ENCODE measurements at regions not wholly inside any gene's neighbourhood (a gene's known extent, or its start where the extent isn't known, plus 50 kb on each side); places are given as distances from the start of the nearest gene placed in this dataset.

DNA sequence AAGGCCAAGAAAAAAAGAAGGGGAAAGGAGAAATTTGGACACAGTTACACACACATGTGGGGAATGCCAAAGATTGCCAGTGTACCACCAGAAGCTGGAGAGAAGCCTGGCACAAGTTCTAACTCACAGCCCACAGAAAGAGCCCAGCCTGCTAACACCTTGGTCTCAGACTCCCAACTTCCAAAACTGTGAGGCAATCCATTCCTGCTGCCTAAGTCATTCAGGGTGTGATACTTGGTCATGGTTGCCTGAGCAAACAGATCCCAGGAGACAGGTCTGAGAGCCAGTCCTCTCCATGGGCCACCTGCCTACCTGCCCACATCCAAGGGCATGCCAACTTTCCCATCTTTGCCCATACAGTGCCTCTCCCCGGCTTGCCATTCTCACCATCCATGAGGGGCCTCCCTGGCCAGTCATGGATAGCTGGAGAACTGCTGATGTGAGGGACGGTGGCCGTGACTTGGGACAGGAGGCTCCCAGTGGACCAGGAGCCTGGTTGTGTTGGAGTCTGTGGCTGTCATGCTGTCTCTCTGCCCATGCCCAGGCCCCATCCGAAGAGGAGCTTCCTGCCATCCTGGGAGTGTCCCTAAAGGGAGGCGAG is 198.0 kb upstream of the RTL1 start:
- no peak for ATAC-seq

GRCh38 chr14:101102875-101103274 is 199.4 kb upstream of the RTL1 start:
- H3K4me1 Mint-ChIP-seq: peaks cover 12% of the 10 kb centered on the region; the same call in 2 of the 3 replicates
- peaks cover 27% of the 10 kb centered on the region for H3K9me3 Mint-ChIP-seq
- Histone ChIP-seq H3K27ac (ENCODE audit: low read depth) (no peak overlapping the region), H3K4me3 (no peak overlapping the region), H3K36me3 (ENCODE audit: insufficient read depth) (no peaks in the 10 kb centered on the region), H3K4me1 (ENCODE audit: insufficient read depth) (peaks cover 4% of the 10 kb centered on the region; the same call in 1 of the 2 replicates), H2AFZ (0 out of 2 replicates have a peak overlapping the region, but pooled peaks have one; percentile 32), H3K27me3 (ENCODE audit: insufficient read depth) (no peaks in the 10 kb centered on the region), H3K9me2 (ENCODE audit: insufficient read depth) (no peaks in the 10 kb centered on the region), H4K20me1 (replicated peaks; ENCODE audit: insufficient read depth) (no peaks in the 10 kb centered on the region), H3F3A (replicated peaks; ENCODE audit: low read depth) (no peaks in the 10 kb centered on the region), H3K79me2 (replicated peaks; ENCODE audit: insufficient read depth) (no peaks in the 10 kb centered on the region), H3K4me2 (no peak overlapping the region)
- H3K27me3 Mint-ChIP-seq (ENCODE audit: insufficient read depth, low read depth, poor library complexity): peaks cover 3% of the 10 kb centered on the region
- DNase-seq (ENCODE audit: low spot score) (no peak), ATAC-seq (peak; percentile 50)
- H3K36me3 Mint-ChIP-seq (ENCODE audit: low read depth): peaks cover 17% of the 10 kb centered on the region; the same call in 2 of the 3 replicates
- H3K27ac Mint-ChIP-seq: no peak overlapping the region
- no peak overlapping the region for H3K4me3 Mint-ChIP-seq
- TF ChIP-seq NANOG (IDR thresholded peaks at IDR 0.05; ENCODE audit: borderline replicate concordance): no peak
- TF ChIP-seq JUNB (IDR thresholded peaks at IDR 0.05; ENCODE audit: unreplicated experiment): no peak
- TF ChIP-seq ZNF331 (CRISPR knock-in tag; IDR thresholded peaks at IDR 0.05; ENCODE audit: low read depth): no peak
- TF ChIP-seq CTCF (conservative IDR thresholded peaks at IDR 0.05; ENCODE audit: low read depth in 2 of 2): no peak
- TF ChIP-seq CREB1 (CRISPR knock-in tag; IDR thresholded peaks at IDR 0.05; ENCODE audit: low read depth): no peak
- no peak for TF ChIP-seq EZH2phosphoT487 (IDR thresholded peaks at IDR 0.05; ENCODE audit: unreplicated experiment)
- no peak for TF ChIP-seq STAT1 (IDR thresholded peaks at IDR 0.05; ENCODE audit: unreplicated experiment)
- no peak for TF ChIP-seq ZNF114 (CRISPR knock-in tag; IDR thresholded peaks at IDR 0.05)
- TF ChIP-seq POLR2AphosphoS5 (IDR thresholded peaks at IDR 0.05; ENCODE audit: low read depth): no peak

More for the DNA sequence above, 198.0 kb upstream of the RTL1 start:
- DNase-seq (ENCODE audit: low spot score): no peak
- no peak overlapping the region for H3K27ac ChIP-seq (ENCODE audit: low read depth)
- no peaks in the 10 kb centered on the region for H3K9me2 ChIP-seq (ENCODE audit: insufficient read depth)
- H3K36me3 ChIP-seq (ENCODE audit: insufficient read depth): no peaks in the 10 kb centered on the region
- Mint-ChIP-seq H3K36me3 (ENCODE audit: low read depth) (peaks cover 17% of the 10 kb centered on the region; the same call in 2 of the 3 replicates), H3K27ac (no peak overlapping the region), H3K4me3 (no peak overlapping the region; the same call in 2 of the 3 replicates), H3K27me3 (ENCODE audit: insufficient read depth, low read depth, poor library complexity) (peaks cover 3% of the 10 kb centered on the region), H3K9me3 (peaks cover 25% of the 10 kb centered on the region), H3K4me1 (peaks cover 18% of the 10 kb centered on the region; the same call in 2 of the 3 replicates)
- no peaks in the 10 kb centered on the region for H4K20me1 ChIP-seq (replicated peaks; ENCODE audit: insufficient read depth)
- no peaks in the 10 kb centered on the region for H3F3A ChIP-seq (replicated peaks; ENCODE audit: low read depth)
- H3K4me3 ChIP-seq: no peak overlapping the region
- H3K79me2 ChIP-seq (replicated peaks; ENCODE audit: insufficient read depth): no peaks in the 10 kb centered on the region
- no peak overlapping the region for H2AFZ ChIP-seq
- no peak for TF ChIP-seq JUNB (IDR thresholded peaks at IDR 0.05; ENCODE audit: unreplicated experiment)
- no peak for TF ChIP-seq ZNF114 (CRISPR knock-in tag; IDR thresholded peaks at IDR 0.05)
- TF ChIP-seq, protein P1, sequence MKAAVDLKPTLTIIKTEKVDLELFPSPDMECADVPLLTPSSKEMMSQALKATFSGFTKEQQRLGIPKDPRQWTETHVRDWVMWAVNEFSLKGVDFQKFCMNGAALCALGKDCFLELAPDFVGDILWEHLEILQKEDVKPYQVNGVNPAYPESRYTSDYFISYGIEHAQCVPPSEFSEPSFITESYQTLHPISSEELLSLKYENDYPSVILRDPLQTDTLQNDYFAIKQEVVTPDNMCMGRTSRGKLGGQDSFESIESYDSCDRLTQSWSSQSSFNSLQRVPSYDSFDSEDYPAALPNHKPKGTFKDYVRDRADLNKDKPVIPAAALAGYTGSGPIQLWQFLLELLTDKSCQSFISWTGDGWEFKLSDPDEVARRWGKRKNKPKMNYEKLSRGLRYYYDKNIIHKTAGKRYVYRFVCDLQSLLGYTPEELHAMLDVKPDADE (IDR thresholded peaks at IDR 0.05): no peak
- TF ChIP-seq EZH2phosphoT487 (IDR thresholded peaks at IDR 0.05; ENCODE audit: unreplicated experiment): no peak
- no peak for TF ChIP-seq CREB1 (CRISPR knock-in tag; IDR thresholded peaks at IDR 0.05; ENCODE audit: low read depth)
- TF ChIP-seq CTCF (conservative IDR thresholded peaks at IDR 0.05; ENCODE audit: low read depth in 2 of 2): no peak
- no peak for TF ChIP-seq POLR2AphosphoS5 (IDR thresholded peaks at IDR 0.05; ENCODE audit: low read depth)
- no peak for TF ChIP-seq EZH2 (IDR thresholded peaks at IDR 0.05; ENCODE audit: low read depth, unreplicated experiment)
- TF ChIP-seq STAT1 (IDR thresholded peaks at IDR 0.05; ENCODE audit: unreplicated experiment): no peak
- H3K4me1 ChIP-seq (ENCODE audit: insufficient read depth): peaks cover 4% of the 10 kb centered on the region; the same call in 1 of the 2 replicates
- H3K4me2 ChIP-seq: no peak overlapping the region
- no peaks in the 10 kb centered on the region for H3K27me3 ChIP-seq (ENCODE audit: insufficient read depth)
